ENCODE measurements at regions not wholly inside any gene's neighbourhood (a gene's known extent, or its start where the extent isn't known, plus 50 kb on each side); places are given as distances from the start of the nearest gene placed in this dataset.

DNA sequence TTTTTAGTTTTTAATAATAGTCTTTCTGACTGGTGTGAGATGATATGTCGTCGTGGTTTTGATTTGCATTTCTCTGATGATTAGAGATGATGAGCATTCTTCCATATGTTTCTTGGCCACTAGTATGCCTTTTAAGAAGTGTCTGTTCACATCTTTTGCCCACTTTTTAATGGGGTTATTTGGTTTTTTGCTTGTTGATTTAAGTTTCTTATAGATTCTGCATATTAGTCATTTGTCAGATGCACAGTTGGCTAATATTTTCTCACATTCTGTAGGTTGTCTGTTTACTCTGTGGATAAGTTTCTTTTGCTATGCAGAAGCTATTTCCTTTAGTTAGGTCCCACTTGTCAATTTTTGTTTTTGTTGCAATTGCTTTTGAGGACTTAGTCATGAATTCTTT is 185.4 kb downstream of the SUCNR1 start:
- WGBS (ENCODE audit: extremely low coverage, insufficient read length, low lambda C conversion rate), result no CpG with 5 or more reads among the region's 2 CpGs
- no peak overlapping the region for H3T11ph ChIP-seq (ENCODE audit: low read length)
- no peak overlapping the region for H3K4me3 Mint-ChIP-seq

More for the DNA sequence above, 185.4 kb downstream of the SUCNR1 start:
- Histone ChIP-seq H2BK120ac (ENCODE audit: low read depth, low read length, poor library complexity, severe bottlenecking) (no peak overlapping the region), H3K27me3 (ENCODE audit: insufficient read depth, low read length) (no peaks in the 10 kb centered on the region), H3K23ac (ENCODE audit: insufficient read length, low read depth, low read length) (no peak overlapping the region), H2BK12ac (ENCODE audit: insufficient read length, low read depth, low read length) (no peak overlapping the region), H3K79me2 (ENCODE audit: insufficient read depth, low read length) (no peaks in the 10 kb centered on the region), H3K9me3 (ENCODE audit: control insufficient read depth, low read depth, low read length) (no peaks in the 10 kb centered on the region), H3K23me2 (ENCODE audit: insufficient read length, low read depth, low read length, poor library complexity, severe bottlenecking) (no peaks in the 10 kb centered on the region), H4K8ac (replicated peaks; ENCODE audit: insufficient read length, low read depth, low read length) (no peak overlapping the region), H3K56ac (ENCODE audit: insufficient read length, low read depth, low read length) (no peak overlapping the region), H3K18ac (ENCODE audit: insufficient read length, low read depth, low read length) (no peak overlapping the region), H3K4ac (ENCODE audit: low read depth, low read length) (no peak overlapping the region), H4K91ac (ENCODE audit: insufficient read length, low read depth, low read length) (no peak overlapping the region), H2BK15ac (ENCODE audit: low read depth, low read length) (no peak overlapping the region), H4K20me1 (ENCODE audit: control insufficient read depth, insufficient read depth, insufficient read length) (no peaks in the 10 kb centered on the region), H3K27ac (ENCODE audit: insufficient read length, low read depth, low read length) (no peak overlapping the region), H3K4me2 (ENCODE audit: insufficient read depth, insufficient read length, low read length) (no peak overlapping the region), H3K4me1 (ENCODE audit: insufficient read depth, low read length) (no peaks in the 10 kb centered on the region), H2BK5ac (ENCODE audit: insufficient read length, low read length) (no peak overlapping the region), H3K9ac (ENCODE audit: extremely low read depth, insufficient read length, low read length) (no peak overlapping the region), H2AK5ac (ENCODE audit: insufficient read length, low read length) (no peak overlapping the region), H3K14ac (ENCODE audit: insufficient read depth, low read length) (no peak overlapping the region), H3K79me1 (ENCODE audit: insufficient read depth, low read depth, low read length, poor library complexity, severe bottlenecking) (no peaks in the 10 kb centered on the region), H2BK20ac (ENCODE audit: low read depth, low read length, poor library complexity, severe bottlenecking) (no peak overlapping the region), H4K5ac (ENCODE audit: insufficient read length, low read depth, low read length) (no peak overlapping the region), H2AFZ (ENCODE audit: low read length) (no peak overlapping the region)
- Mint-ChIP-seq H3K4me1 (peaks cover 4 to 11% of the 10 kb centered on the region in 2 experiments; a peak in 3 of 4 replicates), H3K27ac (no peak overlapping the region), H3K27me3 (ENCODE audit: low read depth) (no peaks in the 10 kb centered on the region), H3K36me3 (ENCODE audit: insufficient read depth in 1 of 3, low read depth in 3 of 3) (no peaks in the 10 kb centered on the region), H3K9me3 (no peaks in the 10 kb centered on the region)
- TF ChIP-seq, protein P1, sequence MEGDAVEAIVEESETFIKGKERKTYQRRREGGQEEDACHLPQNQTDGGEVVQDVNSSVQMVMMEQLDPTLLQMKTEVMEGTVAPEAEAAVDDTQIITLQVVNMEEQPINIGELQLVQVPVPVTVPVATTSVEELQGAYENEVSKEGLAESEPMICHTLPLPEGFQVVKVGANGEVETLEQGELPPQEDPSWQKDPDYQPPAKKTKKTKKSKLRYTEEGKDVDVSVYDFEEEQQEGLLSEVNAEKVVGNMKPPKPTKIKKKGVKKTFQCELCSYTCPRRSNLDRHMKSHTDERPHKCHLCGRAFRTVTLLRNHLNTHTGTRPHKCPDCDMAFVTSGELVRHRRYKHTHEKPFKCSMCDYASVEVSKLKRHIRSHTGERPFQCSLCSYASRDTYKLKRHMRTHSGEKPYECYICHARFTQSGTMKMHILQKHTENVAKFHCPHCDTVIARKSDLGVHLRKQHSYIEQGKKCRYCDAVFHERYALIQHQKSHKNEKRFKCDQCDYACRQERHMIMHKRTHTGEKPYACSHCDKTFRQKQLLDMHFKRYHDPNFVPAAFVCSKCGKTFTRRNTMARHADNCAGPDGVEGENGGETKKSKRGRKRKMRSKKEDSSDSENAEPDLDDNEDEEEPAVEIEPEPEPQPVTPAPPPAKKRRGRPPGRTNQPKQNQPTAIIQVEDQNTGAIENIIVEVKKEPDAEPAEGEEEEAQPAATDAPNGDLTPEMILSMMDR (conservative IDR thresholded peaks at IDR 0.05), result no peak
- DNase-seq, result no peak

Measured in H9 (cell line).